IMR-90 (cell line): ENCODE measurements at regions not wholly inside any gene's neighbourhood (a gene's known extent, or its start where the extent isn't known, plus 50 kb on each side); places are given as distances from the start of the nearest gene placed in this dataset.

Source experiments
- ATAC-seq: fragments of 200-7000 bp; cut with Tn5 transposase; 2 replicates; pipeline ENCODE4 v1.9.1; 2020; ENCODE audit warnings: low read depth, mild to moderate bottlenecking, moderate library complexity
- BruUV-seq: library from RNA; stranded (reverse); fragments of 400-500 nt; replicated peaks from 2 replicates; lab custom pipeline; 2021; lab: Mats Ljungman, UMichigan
- CTCF ChIA-PET: fragments of 300-600 bp; formaldehyde crosslinking; extraction: SDS; loops from one replicate; lab custom pipeline; 2021; ENCODE audit warnings: antibody characterized with exemption; lab: Yijun Ruan, JAX
- POLR2A ChIA-PET: fragments of 300-600 bp; sonication (Branson Sonifier 250); formaldehyde crosslinking; loops from one replicate; lab custom pipeline; 2022; ENCODE audit warnings: antibody characterized with exemption; ENCODE audit not compliant: unreplicated experiment; lab: Charles Lee
- DNase-seq: peaks from one replicate; pipeline ENCODE4 v3.0.0; 2013
- H2AFZ ChIP-seq: replicated peaks from 2 replicates; pipeline ENCODE3; 2013; ENCODE audit warnings: low read length, mild to moderate bottlenecking; ENCODE audit not compliant: poor library complexity
- H2AK5ac ChIP-seq: 2 replicates; pipeline ENCODE4 v1.6.1; 2013; ENCODE audit warnings: low read depth, low read length, inconsistent platforms
- H2AK9ac ChIP-seq: replicated peaks from 2 replicates; pipeline ENCODE3; 2013; ENCODE audit warnings: mild to moderate bottlenecking, low read depth, low read length, moderate library complexity; ENCODE audit not compliant: poor library complexity
- H2BK120ac ChIP-seq: 2 replicates; pipeline ENCODE4 v1.6.1; 2013; ENCODE audit warnings: low read depth, low read length, inconsistent platforms
- H2BK15ac ChIP-seq: 3 replicates; pipeline ENCODE4 v1.6.1; 2013; ENCODE audit warnings: low read depth, low read length, inconsistent platforms
- H2BK20ac ChIP-seq: 2 replicates; pipeline ENCODE4 v1.6.1; 2013; ENCODE audit warnings: low read depth, mild to moderate bottlenecking, inconsistent platforms, low read length, moderate library complexity
- H2BK5ac ChIP-seq: 2 replicates; pipeline ENCODE4 v1.6.1; 2013; ENCODE audit warnings: mild to moderate bottlenecking, low read depth, low read length, inconsistent platforms; ENCODE audit not compliant: poor library complexity, severe bottlenecking
- H3K14ac ChIP-seq: replicated peaks from 2 replicates; pipeline ENCODE4 v1.6.1; 2013; ENCODE audit warnings: low read depth, low read length, inconsistent platforms
- H3K18ac ChIP-seq: 2 replicates; pipeline ENCODE4 v1.6.1; 2013; ENCODE audit warnings: low read depth, low read length, control low read depth
- H3K23ac ChIP-seq: 2 replicates; pipeline ENCODE4 v1.6.1; 2013; ENCODE audit warnings: low read depth, low read length, inconsistent platforms
- H3K27ac ChIP-seq: 2 replicates; pipeline ENCODE4 v1.5.1; 2013; ENCODE audit warnings: mild to moderate bottlenecking, control low read depth, low read length; ENCODE audit not compliant: insufficient read depth
- H3K27me3 ChIP-seq: 2 replicates; pipeline ENCODE4 v1.6.1; 2013; ENCODE audit warnings: low read length; ENCODE audit not compliant: control insufficient read depth, insufficient read depth
- H3K36me3 ChIP-seq: 2 replicates; pipeline ENCODE4 v1.6.1; 2013; ENCODE audit warnings: low read length, mixed read lengths; ENCODE audit not compliant: control insufficient read depth, insufficient read depth
- H3K4ac ChIP-seq: 2 replicates; pipeline ENCODE4 v1.6.1; 2013; ENCODE audit warnings: low read depth, low read length, inconsistent platforms
- H3K4me1 ChIP-seq: 2 replicates; pipeline ENCODE4 v1.6.1; 2013; ENCODE audit warnings: low read length, mixed read lengths; ENCODE audit not compliant: control insufficient read depth, insufficient read depth
- H3K4me2 ChIP-seq: 2 replicates; pipeline ENCODE4 v1.6.1; 2013; ENCODE audit warnings: low read depth, mild to moderate bottlenecking, control low read depth, low read length, moderate library complexity
- H3K4me3 ChIP-seq: 2 replicates; pipeline ENCODE4 v1.5.1; 2013; ENCODE audit warnings: low read depth, mild to moderate bottlenecking, control low read depth, low read length, moderate library complexity; ENCODE audit not compliant: insufficient read depth
- H3K56ac ChIP-seq: 2 replicates; pipeline ENCODE4 v1.6.1; 2013; ENCODE audit warnings: low read length, inconsistent platforms; ENCODE audit not compliant: insufficient read depth; ENCODE audit errors: extremely low read depth
- H3K79me1 ChIP-seq, 2 experiments: 2 replicates each; pipeline ENCODE4 v1.6.1; 2013; ENCODE audit warnings: low read length in 2 of 2, inconsistent platforms in 1 of 2, low read depth in 1 of 2
- H3K9ac ChIP-seq: 2 replicates; pipeline ENCODE4 v1.6.1; 2013; ENCODE audit warnings: low read depth, low read length, control low read depth
- H3K9me1 ChIP-seq: 2 replicates; pipeline ENCODE4 v1.6.1; 2013; ENCODE audit warnings: low read length, inconsistent platforms; ENCODE audit not compliant: insufficient read depth
- H3K9me3 ChIP-seq: 2 replicates; pipeline ENCODE4 v1.6.1; 2013; ENCODE audit warnings: low read length; ENCODE audit not compliant: control insufficient read depth, insufficient read depth
- H4K20me1 ChIP-seq: 2 replicates; pipeline ENCODE4 v1.6.1; 2013; ENCODE audit warnings: low read length, inconsistent platforms; ENCODE audit not compliant: insufficient read depth
- H4K5ac ChIP-seq: 2 replicates; pipeline ENCODE4 v1.6.1; 2013; ENCODE audit warnings: mild to moderate bottlenecking, low read depth, low read length, control low read depth
- H4K8ac ChIP-seq, 2 experiments: 2 replicates each; pipeline ENCODE4 v1.6.1; 2013; ENCODE audit warnings: low read depth in 2 of 2, low read length in 2 of 2, control low read depth in 1 of 2, inconsistent platforms in 1 of 2
- H4K91ac ChIP-seq: 2 replicates; pipeline ENCODE4 v1.6.1; 2013; ENCODE audit warnings: low read depth, low read length, inconsistent platforms; ENCODE audit not compliant: insufficient read depth
- BHLHE40 ChIP-seq: fragments of 150-350 bp; IDR thresholded peaks from 2 replicates; pipeline ENCODE4 v1.6.1; 2016; ENCODE audit warnings: mild to moderate bottlenecking, low read depth, low read length
- CEBPB ChIP-seq: IDR thresholded peaks from 2 replicates; pipeline ENCODE4 v1.6.1; 2012; ENCODE audit warnings: low read depth, low read length, improper control_type of control experiment
- CTCF ChIP-seq: conservative IDR thresholded peaks from 2 replicates; pipeline ENCODE4 v1.5.1; 2012; ENCODE audit warnings: mild to moderate bottlenecking, low read depth, low read length, improper control_type of control experiment
- MAFK ChIP-seq: IDR thresholded peaks from 2 replicates; pipeline ENCODE4 v1.6.1; 2012; ENCODE audit warnings: low read depth, low read length, improper control_type of control experiment
- MAZ ChIP-seq: IDR thresholded peaks from 2 replicates; pipeline ENCODE4 v1.6.1; 2012; ENCODE audit warnings: low read depth, mild to moderate bottlenecking, low read length, improper control_type of control experiment, moderate library complexity, borderline replicate concordance
- MXI1 ChIP-seq: IDR thresholded peaks from 2 replicates; pipeline ENCODE4 v1.6.1; 2012; ENCODE audit warnings: low read depth, mild to moderate bottlenecking, low read length, moderate library complexity, borderline replicate concordance
- RAD21 ChIP-seq: IDR thresholded peaks from 2 replicates; pipeline ENCODE4 v1.6.1; 2012; ENCODE audit warnings: low read length, improper control_type of control experiment
- RCOR1 ChIP-seq: IDR thresholded peaks from 2 replicates; pipeline ENCODE4 v1.6.1; 2012; ENCODE audit warnings: mild to moderate bottlenecking, low read length, improper control_type of control experiment; ENCODE audit not compliant: insufficient replicate concordance
- RFX5 ChIP-seq: IDR thresholded peaks from 2 replicates; pipeline ENCODE4 v1.8.0; 2012; ENCODE audit warnings: low read depth, mild to moderate bottlenecking, low read length, moderate library complexity
- SMC3 ChIP-seq: fragments of 150-350 bp; IDR thresholded peaks from 2 replicates; pipeline ENCODE4 v1.6.1; 2016; ENCODE audit warnings: low read depth, mild to moderate bottlenecking, antibody characterized with exemption, low read length, moderate library complexity
- dilution Hi-C: fragments of 300-500 bp; cut with HindIII; formaldehyde crosslinking; loops from one replicate; pipeline ENCODE4 v1.14.3; 2018; ENCODE audit warnings: low sequenced_read_pairs; ENCODE audit not compliant: unreplicated experiment
- in situ Hi-C: fragments of 300-500 bp; cut with MboI; formaldehyde crosslinking; loops from 3 replicates; pipeline ENCODE4 v1.14.3; 2019; ENCODE audit warnings: low sequenced_read_pairs, inconsistent platforms, mixed read lengths
- intact Hi-C: fragments of 100-400 bp; cut with micrococcal nuclease; formaldehyde crosslinking; loops from 2 replicates; pipeline ENCODE4 v1.10.0; 2022
- TF ChIP-seq, protein P1 (sequence below): fragments of 150-350 bp; IDR thresholded peaks from 2 replicates; pipeline ENCODE4 v1.6.1; 2017; ENCODE audit warnings: mild to moderate bottlenecking, antibody characterized with exemption, low read length, low read depth

DNA sequence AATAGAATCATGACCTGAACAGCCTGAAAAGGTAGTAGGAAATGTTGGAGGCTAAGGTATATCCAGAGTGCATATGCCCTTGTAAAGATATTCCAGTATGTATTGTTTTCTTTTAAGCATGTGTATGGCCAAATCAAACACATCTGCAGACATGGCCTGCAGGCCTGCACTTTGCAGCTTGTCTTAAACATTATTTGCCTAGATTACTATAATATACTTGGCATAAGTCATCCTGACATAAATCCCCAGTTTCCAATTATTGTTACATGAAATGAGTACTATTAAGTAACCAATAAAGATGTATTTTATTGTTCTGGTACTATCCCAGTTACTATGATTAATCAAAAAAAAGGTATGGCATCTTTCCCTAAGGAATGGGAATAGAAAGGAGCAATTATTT, 169.1 kb upstream of the PTBP2 start:
- H2AK5ac ChIP-seq, result no peak overlapping the region
- H3K18ac ChIP-seq, result no peak overlapping the region
- H4K8ac ChIP-seq, result no peak overlapping the region
- no peaks in the 10 kb centered on the region for H4K20me1 ChIP-seq
- dilution Hi-C loops (no loop called here), intact Hi-C loops (no loop called here), in situ Hi-C loops (loop anchor here (10.0 kb wide), 1 partner anchor 1492 kb away; no protein-coding TSS in a partner anchor)
- H3K56ac ChIP-seq, result no peak overlapping the region
- CTCF ChIA-PET, result interaction anchor here (0.9 kb wide), 1 partner anchor 12 kb away, joined by 3 read pairs; no protein-coding TSS in a partner anchor
- H2AK9ac ChIP-seq, result no peak overlapping the region
- H3K4ac ChIP-seq, result no peak overlapping the region
- H3K9me1 ChIP-seq, result no peaks in the 10 kb centered on the region
- ATAC-seq (no peak), DNase-seq (no peak)
- H3K9me3 ChIP-seq, result no peaks in the 10 kb centered on the region
- H3K23ac ChIP-seq, result no peak overlapping the region
- no peaks in the 10 kb centered on the region for H3K36me3 ChIP-seq
- H3K9ac ChIP-seq, result no peak overlapping the region
- H2BK20ac ChIP-seq, result no peak overlapping the region
- no peak overlapping the region for H4K5ac ChIP-seq
- no peaks in the 10 kb centered on the region for H3K4me1 ChIP-seq
- no peak overlapping the region for H3K4me3 ChIP-seq
- POLR2A ChIA-PET, result no interaction called here
- H3K4me2 ChIP-seq, result no peak overlapping the region
- TF ChIP-seq RFX5 (no peak), RAD21 (no peak), RCOR1 (no peak), CTCF (no peak), CEBPB (no peak), MXI1 (no peak), SMC3 (no peak), BHLHE40 (no peak), MAFK (no peak), MAZ (no peak)
- TF ChIP-seq, protein P1, sequence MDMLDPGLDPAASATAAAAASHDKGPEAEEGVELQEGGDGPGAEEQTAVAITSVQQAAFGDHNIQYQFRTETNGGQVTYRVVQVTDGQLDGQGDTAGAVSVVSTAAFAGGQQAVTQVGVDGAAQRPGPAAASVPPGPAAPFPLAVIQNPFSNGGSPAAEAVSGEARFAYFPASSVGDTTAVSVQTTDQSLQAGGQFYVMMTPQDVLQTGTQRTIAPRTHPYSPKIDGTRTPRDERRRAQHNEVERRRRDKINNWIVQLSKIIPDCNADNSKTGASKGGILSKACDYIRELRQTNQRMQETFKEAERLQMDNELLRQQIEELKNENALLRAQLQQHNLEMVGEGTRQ, result no peak
- no peak overlapping the region for H2BK15ac ChIP-seq
- H3K27me3 ChIP-seq, result no peaks in the 10 kb centered on the region; the same call in 1 of the 2 replicates
- BruUV-seq, result no TSS peak
- no peak overlapping the region for H2BK5ac ChIP-seq
- no peak overlapping the region for H3K14ac ChIP-seq
- H3K79me1 ChIP-seq, result no peaks in the 10 kb centered on the region
- no peak overlapping the region for H2BK120ac ChIP-seq
- H4K91ac ChIP-seq, result no peak overlapping the region
- no peak overlapping the region for H2AFZ ChIP-seq
- H3K27ac ChIP-seq, result no peak overlapping the region
